SU-DHL-6 (cell line): ENCODE measurements at regions not wholly inside any gene's neighbourhood (a gene's known extent, or its start where the extent isn't known, plus 50 kb on each side); places are given as distances from the start of the nearest gene placed in this dataset.

Experiments used
- H2AFZ ChIP-seq: fragments of 200-600 bp; sonication (generic); 2 replicates; pipeline ENCODE4 v1.6.1; 2014; ENCODE audit warnings: low read depth, mild to moderate bottlenecking, moderate library complexity, mixed read lengths, antibody characterized with exemption, low read length; ENCODE audit not compliant: severe bottlenecking
- H3F3A ChIP-seq: fragments of 200-600 bp; shearing (Covaris generic); 2 replicates; pipeline ENCODE4 v1.6.0; 2016; ENCODE audit warnings: antibody characterized with exemption, mild to moderate bottlenecking; ENCODE audit not compliant: insufficient read depth
- H3K27ac ChIP-seq: fragments of 200-600 bp; sonication (generic); 2 replicates; pipeline ENCODE4 v1.5.1; 2016; ENCODE audit warnings: low read depth, mild to moderate bottlenecking, low read length, moderate library complexity, mixed read lengths
- H3K27me3 ChIP-seq: fragments of 200-600 bp; sonication (generic), shearing (Covaris generic); 2 replicates; pipeline ENCODE4 v1.6.0; 2014; ENCODE audit warnings: mild to moderate bottlenecking, low read length
- H3K36me3 ChIP-seq: fragments of 200-600 bp; sonication (generic); 2 replicates; pipeline ENCODE4 v1.6.1; 2014; ENCODE audit warnings: mild to moderate bottlenecking, low read length, mixed read lengths
- H3K4me2 ChIP-seq: fragments of 300-600, 200-600 bp; shearing (Covaris generic), sonication (generic); 2 replicates; pipeline ENCODE4 v1.6.0; 2014; ENCODE audit warnings: low read length, low read depth, mild to moderate bottlenecking; ENCODE audit not compliant: poor library complexity, severe bottlenecking
- H3K4me3 ChIP-seq: fragments of 200-600 bp; sonication (generic); 2 replicates; pipeline ENCODE4 v1.5.1; 2014; ENCODE audit warnings: antibody characterized with exemption, low read length, mild to moderate bottlenecking, mixed read lengths; ENCODE audit not compliant: insufficient read depth, poor library complexity, severe bottlenecking
- H3K79me2 ChIP-seq: fragments of 200-600 bp; sonication (generic); 2 replicates; pipeline ENCODE4 v1.6.1; 2014; ENCODE audit warnings: mild to moderate bottlenecking, low read length, moderate library complexity; ENCODE audit not compliant: insufficient read depth
- H3K9ac ChIP-seq: fragments of 200-600 bp; sonication (generic); 2 replicates; pipeline ENCODE4 v1.7.0; 2014; ENCODE audit warnings: mild to moderate bottlenecking, low read length
- H3K9me2 ChIP-seq: fragments of 200-600 bp; sonication (generic); replicated peaks from 2 replicates; pipeline ENCODE4 v1.6.1; 2014; ENCODE audit warnings: low read length; ENCODE audit not compliant: insufficient read depth
- H3K9me3 ChIP-seq: fragments of 200-600 bp; sonication (generic); 2 replicates; pipeline ENCODE4 v1.6.1; 2014; ENCODE audit warnings: low read length, mixed read lengths; ENCODE audit not compliant: insufficient read depth
- H4K20me1 ChIP-seq: fragments of 200-600 bp; sonication (generic); 2 replicates; pipeline ENCODE4 v1.6.1; 2014; ENCODE audit warnings: low read depth, mild to moderate bottlenecking, antibody characterized with exemption, low read length, moderate library complexity, mixed read lengths
- EZH2phosphoT487 ChIP-seq: fragments of 200-600 bp; sonication (generic), shearing (Covaris generic); conservative IDR thresholded peaks from 2 replicates; pipeline ENCODE4 v1.6.1; 2018; ENCODE audit warnings: mild to moderate bottlenecking, antibody characterized with exemption, low read length, moderate library complexity, mixed read lengths
- TF ChIP-seq, protein P1 (sequence below): fragments of 200-600 bp; sonication (generic); IDR thresholded peaks from one replicate; pipeline ENCODE4 v1.5.1; 2017; ENCODE audit warnings: antibody characterized with exemption, mild to moderate bottlenecking, low read length, moderate library complexity; ENCODE audit not compliant: insufficient read depth, poor library complexity, severe bottlenecking

- H3K27ac ChIP-seq: no peak overlapping the region
- no peaks in the 10 kb centered on the region for H3K27me3 ChIP-seq
- H3K4me3 ChIP-seq: no peak overlapping the region
- no peaks in the 10 kb centered on the region for H3F3A ChIP-seq
- no peaks in the 10 kb centered on the region for H3K9me2 ChIP-seq
- no peaks in the 10 kb centered on the region for H3K9me3 ChIP-seq
- H3K9ac ChIP-seq: no peak overlapping the region
- H2AFZ ChIP-seq: no peak overlapping the region
- H3K4me2 ChIP-seq: no peak overlapping the region
- H3K79me2 ChIP-seq: no peaks in the 10 kb centered on the region
- H3K36me3 ChIP-seq: no peaks in the 10 kb centered on the region
- H4K20me1 ChIP-seq: no peaks in the 10 kb centered on the region
- no peak for TF ChIP-seq EZH2phosphoT487
These were observed 408.5 kb upstream of the SUCLG2 start for GRCh38 chr3:68062926-68063325.

DNA sequence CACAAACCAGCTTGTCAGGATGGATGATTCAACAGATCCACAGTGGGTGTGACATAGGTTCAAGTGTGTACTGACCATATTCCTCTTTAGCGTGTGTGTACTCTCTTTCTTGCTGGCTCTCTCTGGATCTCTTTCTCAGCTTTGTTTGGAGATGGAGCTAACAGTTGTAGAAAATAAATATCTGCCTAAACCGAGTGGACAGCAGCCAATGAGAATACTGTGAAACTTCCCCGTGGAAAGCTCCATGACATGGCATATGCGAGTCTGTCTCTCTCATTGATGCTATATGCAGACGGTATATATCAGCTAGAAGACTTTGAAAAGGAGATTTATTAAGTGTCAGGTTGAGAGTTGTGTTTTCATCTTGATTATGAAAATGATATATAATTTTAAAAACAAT, 406.5 kb upstream of the SUCLG2 start:
- H4K20me1 ChIP-seq: no peaks in the 10 kb centered on the region
- no peaks in the 10 kb centered on the region for H3F3A ChIP-seq
- no peaks in the 10 kb centered on the region for H3K36me3 ChIP-seq
- H3K4me3 ChIP-seq: no peak overlapping the region
- H2AFZ ChIP-seq: no peak overlapping the region
- no peak overlapping the region for H3K9ac ChIP-seq
- H3K27me3 ChIP-seq: no peaks in the 10 kb centered on the region
- TF ChIP-seq, protein P1, sequence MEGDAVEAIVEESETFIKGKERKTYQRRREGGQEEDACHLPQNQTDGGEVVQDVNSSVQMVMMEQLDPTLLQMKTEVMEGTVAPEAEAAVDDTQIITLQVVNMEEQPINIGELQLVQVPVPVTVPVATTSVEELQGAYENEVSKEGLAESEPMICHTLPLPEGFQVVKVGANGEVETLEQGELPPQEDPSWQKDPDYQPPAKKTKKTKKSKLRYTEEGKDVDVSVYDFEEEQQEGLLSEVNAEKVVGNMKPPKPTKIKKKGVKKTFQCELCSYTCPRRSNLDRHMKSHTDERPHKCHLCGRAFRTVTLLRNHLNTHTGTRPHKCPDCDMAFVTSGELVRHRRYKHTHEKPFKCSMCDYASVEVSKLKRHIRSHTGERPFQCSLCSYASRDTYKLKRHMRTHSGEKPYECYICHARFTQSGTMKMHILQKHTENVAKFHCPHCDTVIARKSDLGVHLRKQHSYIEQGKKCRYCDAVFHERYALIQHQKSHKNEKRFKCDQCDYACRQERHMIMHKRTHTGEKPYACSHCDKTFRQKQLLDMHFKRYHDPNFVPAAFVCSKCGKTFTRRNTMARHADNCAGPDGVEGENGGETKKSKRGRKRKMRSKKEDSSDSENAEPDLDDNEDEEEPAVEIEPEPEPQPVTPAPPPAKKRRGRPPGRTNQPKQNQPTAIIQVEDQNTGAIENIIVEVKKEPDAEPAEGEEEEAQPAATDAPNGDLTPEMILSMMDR: no peak
- no peak for TF ChIP-seq EZH2phosphoT487
- no peak overlapping the region for H3K27ac ChIP-seq
- no peaks in the 10 kb centered on the region for H3K79me2 ChIP-seq
- no peaks in the 10 kb centered on the region for H3K9me2 ChIP-seq
- no peak overlapping the region for H3K4me2 ChIP-seq
- H3K9me3 ChIP-seq: no peaks in the 10 kb centered on the region

DNA sequence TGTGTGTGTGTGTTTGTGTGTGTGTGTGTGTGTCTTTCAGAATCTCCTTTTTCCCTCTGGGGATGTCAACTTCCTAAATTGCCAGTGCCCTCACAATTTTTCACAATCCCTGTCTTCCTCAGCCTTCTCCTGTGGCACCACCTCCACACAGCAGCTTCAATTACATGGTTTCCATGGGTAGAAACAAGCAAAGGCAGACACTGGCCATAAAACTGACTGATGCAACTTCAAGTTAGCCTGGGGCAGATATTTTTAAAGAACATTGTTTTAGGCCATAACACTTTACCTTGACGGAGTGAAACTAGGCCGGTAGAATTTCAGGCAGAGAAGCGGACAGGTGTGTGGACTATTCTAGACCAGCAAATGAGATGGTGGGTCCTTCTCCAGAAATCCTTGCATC, 405.8 kb upstream of the SUCLG2 start:
- Histone ChIP-seq H3K36me3 (no peaks in the 10 kb centered on the region), H3K27me3 (no peaks in the 10 kb centered on the region), H3K4me2 (no peak overlapping the region), H3F3A (no peaks in the 10 kb centered on the region), H3K79me2 (no peaks in the 10 kb centered on the region), H3K9me3 (no peaks in the 10 kb centered on the region), H3K4me3 (no peak overlapping the region), H3K27ac (no peak overlapping the region), H2AFZ (no peak overlapping the region), H4K20me1 (no peaks in the 10 kb centered on the region), H3K9ac (no peak overlapping the region), H3K9me2 (no peaks in the 10 kb centered on the region)
- TF ChIP-seq, protein P1: no peak
- no peak for TF ChIP-seq EZH2phosphoT487

GRCh38 chr3:68059628-68060152, 405.3 kb upstream of the SUCLG2 start:
- no peaks in the 10 kb centered on the region for H3K27me3 ChIP-seq
- no peak overlapping the region for H2AFZ ChIP-seq
- H4K20me1 ChIP-seq: no peaks in the 10 kb centered on the region
- no peak overlapping the region for H3K4me3 ChIP-seq
- no peak overlapping the region for H3K9ac ChIP-seq
- no peaks in the 10 kb centered on the region for H3K36me3 ChIP-seq
- TF ChIP-seq, protein P1: no peak
- TF ChIP-seq EZH2phosphoT487: no peak
- H3K4me2 ChIP-seq: no peak overlapping the region
- no peaks in the 10 kb centered on the region for H3F3A ChIP-seq
- H3K9me2 ChIP-seq: no peaks in the 10 kb centered on the region
- no peaks in the 10 kb centered on the region for H3K79me2 ChIP-seq
- H3K27ac ChIP-seq: no peak overlapping the region
- no peaks in the 10 kb centered on the region for H3K9me3 ChIP-seq
